ENCODE measurements at regions not wholly inside any gene's neighbourhood (a gene's known extent, or its start where the extent isn't known, plus 50 kb on each side); places are given as distances from the start of the nearest gene placed in this dataset.

DNA sequence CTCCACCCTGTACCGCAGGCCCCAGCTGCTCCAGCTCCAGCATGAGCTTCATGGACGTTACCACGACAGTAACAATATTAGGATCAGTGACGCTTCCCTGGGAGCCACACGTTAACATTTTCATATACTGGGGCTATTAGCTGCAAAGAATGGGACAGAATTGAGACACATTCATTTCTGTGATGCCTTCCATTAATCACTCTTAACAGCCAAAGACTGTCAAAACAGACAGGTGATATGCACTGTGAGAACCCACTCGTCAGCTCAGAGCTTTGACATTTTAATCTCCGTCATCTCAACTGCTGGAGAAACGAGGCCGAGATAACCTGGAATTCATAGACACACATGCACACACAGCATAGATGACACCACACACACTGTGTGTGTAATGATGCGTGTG is 408.4 kb upstream of the SHH start:
- Histone ChIP-seq H3K9me3 (ENCODE audit: control insufficient read depth, insufficient read depth, low read length) (peaks cover 42% of the 10 kb centered on the region), H2BK20ac (ENCODE audit: low read depth, low read length) (no peak overlapping the region), H3K9ac (ENCODE audit: low read depth, low read length) (no peak overlapping the region), H3K27ac (ENCODE audit: insufficient read depth, low read length) (no peak overlapping the region), H3K9me1 (ENCODE audit: insufficient read depth, low read length) (no peaks in the 10 kb centered on the region), H3K4me3 (ENCODE audit: insufficient read depth, low read depth, low read length) (no peak overlapping the region), H2BK15ac (ENCODE audit: low read depth, low read length) (no peak overlapping the region), H2BK5ac (ENCODE audit: low read depth, low read length, poor library complexity, severe bottlenecking) (no peak overlapping the region), H4K8ac (ENCODE audit: low read depth in 2 of 2, low read length in 2 of 2) (no peak overlapping the region), H3K27me3 (ENCODE audit: control insufficient read depth, insufficient read depth, low read length) (no peaks in the 10 kb centered on the region), H3K4ac (ENCODE audit: low read depth, low read length) (no peak overlapping the region), H3K79me1 (ENCODE audit: low read depth in 1 of 2, low read length in 2 of 2) (no peaks in the 10 kb centered on the region), H3K14ac (replicated peaks; ENCODE audit: low read depth, low read length) (no peak overlapping the region), H2AFZ (replicated peaks; ENCODE audit: low read length, poor library complexity) (no peak overlapping the region), H3K56ac (ENCODE audit: extremely low read depth, insufficient read depth, low read length) (no peak overlapping the region), H2BK120ac (ENCODE audit: low read depth, low read length) (no peak overlapping the region), H3K36me3 (ENCODE audit: control insufficient read depth, insufficient read depth, low read length) (no peaks in the 10 kb centered on the region), H4K20me1 (ENCODE audit: insufficient read depth, low read length) (no peaks in the 10 kb centered on the region), H4K91ac (ENCODE audit: insufficient read depth, low read depth, low read length) (no peak overlapping the region), H2AK5ac (ENCODE audit: low read depth, low read length) (no peak overlapping the region), H4K5ac (ENCODE audit: low read depth, low read length) (no peak overlapping the region), H2AK9ac (replicated peaks; ENCODE audit: low read depth, low read length, poor library complexity) (no peak overlapping the region), H3K4me2 (ENCODE audit: low read depth, low read length) (no peak overlapping the region), H3K23ac (ENCODE audit: low read depth, low read length) (no peak overlapping the region), H3K18ac (ENCODE audit: low read depth, low read length) (no peak overlapping the region), H3K4me1 (ENCODE audit: control insufficient read depth, insufficient read depth, low read length) (no peaks in the 10 kb centered on the region)
- WGBS, 2 experiments (ENCODE audit: extremely low coverage in 2 of 2, insufficient read length in 1 of 2), result 60% methylated on average over 2 of the region's 10 CpGs; no CpG with 5 or more reads in 1 of the 2 experiments
- no TSS peak for BruUV-seq (replicated peaks)
- POLR2A ChIA-PET (ENCODE audit: unreplicated experiment), result no interaction called here
- no peak for TF ChIP-seq MXI1 (IDR thresholded peaks at IDR 0.05; ENCODE audit: borderline replicate concordance, low read depth, low read length)
- intact Hi-C loops (cut with micrococcal nuclease), result no loop called here
- DNase-seq, result no peak
- CTCF ChIA-PET, result no interaction called here
- no peak for ATAC-seq (ENCODE audit: low read depth)
- in situ Hi-C loops (cut with MboI; ENCODE audit: low sequenced_read_pairs), result no loop called here
- dilution Hi-C loops (cut with HindIII; ENCODE audit: low sequenced_read_pairs, unreplicated experiment), result no loop called here
